Vagina (tissue), 2 donors: ENCODE measurements at regions not wholly inside any gene's neighbourhood (a gene's known extent, or its start where the extent isn't known, plus 50 kb on each side); places are given as distances from the start of the nearest gene placed in this dataset.

Source experiments
- POLR2A ChIP-seq, 2 donors: fragments of 450-650 bp; IDR thresholded peaks; one replicate each; pipeline ENCODE4 v1.6.1; 2017; ENCODE audit warnings: antibody characterized with exemption in 2 of 2, mild to moderate bottlenecking in 2 of 2, moderate library complexity in 2 of 2
- TF ChIP-seq, protein P1 (sequence below), 3 experiments: fragments of 450-650 bp in 2 of 3; fragments of 200-600 bp in 1 of 3; sonication (generic) in 1 of 3; IDR thresholded peaks; one replicate each; pipeline ENCODE4 v1.5.1; 2017 to 2019; ENCODE audit warnings: antibody characterized with exemption in 3 of 3, mild to moderate bottlenecking in 2 of 3, moderate library complexity in 2 of 3

DNA sequence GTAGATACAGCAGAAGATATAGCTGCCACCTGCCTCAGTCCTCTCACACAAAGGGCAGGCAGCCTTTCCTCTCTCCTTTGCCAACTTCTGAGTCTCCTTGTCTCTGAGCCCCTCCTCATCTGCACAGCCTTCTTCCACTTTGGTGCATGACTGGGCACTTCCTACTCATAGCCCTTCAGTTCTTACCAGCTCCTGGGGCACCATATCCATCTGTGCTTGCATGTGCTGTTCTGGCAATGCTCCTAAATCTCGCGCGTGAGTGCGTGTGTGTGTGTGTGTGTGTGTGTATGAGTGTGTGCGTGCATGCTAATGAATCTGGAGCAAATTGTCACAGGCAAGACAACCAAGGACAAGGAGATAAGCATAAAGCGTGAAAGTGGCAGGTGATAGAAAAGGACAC is 1271.6 kb upstream of the SORCS1 start:
- TF ChIP-seq, protein P1, sequence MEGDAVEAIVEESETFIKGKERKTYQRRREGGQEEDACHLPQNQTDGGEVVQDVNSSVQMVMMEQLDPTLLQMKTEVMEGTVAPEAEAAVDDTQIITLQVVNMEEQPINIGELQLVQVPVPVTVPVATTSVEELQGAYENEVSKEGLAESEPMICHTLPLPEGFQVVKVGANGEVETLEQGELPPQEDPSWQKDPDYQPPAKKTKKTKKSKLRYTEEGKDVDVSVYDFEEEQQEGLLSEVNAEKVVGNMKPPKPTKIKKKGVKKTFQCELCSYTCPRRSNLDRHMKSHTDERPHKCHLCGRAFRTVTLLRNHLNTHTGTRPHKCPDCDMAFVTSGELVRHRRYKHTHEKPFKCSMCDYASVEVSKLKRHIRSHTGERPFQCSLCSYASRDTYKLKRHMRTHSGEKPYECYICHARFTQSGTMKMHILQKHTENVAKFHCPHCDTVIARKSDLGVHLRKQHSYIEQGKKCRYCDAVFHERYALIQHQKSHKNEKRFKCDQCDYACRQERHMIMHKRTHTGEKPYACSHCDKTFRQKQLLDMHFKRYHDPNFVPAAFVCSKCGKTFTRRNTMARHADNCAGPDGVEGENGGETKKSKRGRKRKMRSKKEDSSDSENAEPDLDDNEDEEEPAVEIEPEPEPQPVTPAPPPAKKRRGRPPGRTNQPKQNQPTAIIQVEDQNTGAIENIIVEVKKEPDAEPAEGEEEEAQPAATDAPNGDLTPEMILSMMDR (IDR thresholded peaks at IDR 0.05) = no peak
- TF ChIP-seq POLR2A (IDR thresholded peaks at IDR 0.05) = no peak
